GM13977 (cell line): ENCODE measurements at regions not wholly inside any gene's neighbourhood (a gene's known extent, or its start where the extent isn't known, plus 50 kb on each side); places are given as distances from the start of the nearest gene placed in this dataset.
"Not testable (repeated sequence)": the region's sequence is repeated elsewhere in the genome, so short reads cannot be mapped to it uniquely, and the experiment has no call there.

Source experiments
- DNase-seq: peaks from one replicate; pipeline ENCODE4 v3.0.0; 2012; ENCODE audit warnings: low spot score
- CTCF ChIP-seq: IDR thresholded peaks from 2 replicates; pipeline ENCODE4 v1.5.1; 2012; ENCODE audit warnings: mild to moderate bottlenecking, control low read depth; ENCODE audit not compliant: insufficient read depth; ENCODE audit errors: extremely low read depth, missing control alignments
- in situ Hi-C: fragments of 300-500 bp; cut with MboI; formaldehyde crosslinking; loops from one replicate; pipeline ENCODE4 v1.12.0; 2022; ENCODE audit warnings: low sequenced_read_pairs, low pct_unique_long_range_greater_than_20kb, mixed read lengths, inconsistent platforms; ENCODE audit not compliant: unreplicated experiment

DNA sequence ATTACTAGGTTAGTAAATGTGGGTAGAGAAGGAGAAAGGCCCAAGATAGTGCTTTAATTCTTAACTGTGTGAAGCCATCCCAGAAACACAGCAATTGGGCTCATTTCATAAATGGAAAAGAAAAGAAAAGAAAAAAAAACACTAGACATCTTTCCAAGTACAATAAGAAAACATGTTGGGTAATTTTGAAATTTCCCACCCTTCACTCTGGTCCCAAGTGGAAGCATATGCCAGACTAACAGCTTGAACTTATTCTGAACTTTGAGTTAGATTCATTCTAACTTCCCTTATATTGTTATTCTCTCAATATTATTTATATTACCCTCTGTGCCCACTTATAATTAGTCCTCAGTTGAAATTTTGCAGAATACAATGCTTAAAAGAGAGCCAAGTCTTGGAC lies 113.4 kb upstream of the GHR start:
- in situ Hi-C loops, result no loop called here
- TF ChIP-seq CTCF, result no peak
- DNase-seq, result no peak

- TF ChIP-seq CTCF, result no peak
- in situ Hi-C loops, result no loop called here
- no peak for DNase-seq
Observed at GRCh38 chr5:42315214-42315613, 108.0 kb upstream of the GHR start.

- in situ Hi-C loops, result no loop called here
- no peak for TF ChIP-seq CTCF
- no peak for DNase-seq
Observed at GRCh38 chr5:42317575-42317974, 105.7 kb upstream of the GHR start.

- in situ Hi-C loops, DNase-seq: not testable (repeated sequence)
Observed at GRCh38 chr5:42319546-42319945, 103.7 kb upstream of the GHR start.

- TF ChIP-seq CTCF, result no peak
- no peak for DNase-seq
- in situ Hi-C loops, result no loop called here
Observed at GRCh38 chr5:42321785-42322184, 101.5 kb upstream of the GHR start.

DNA sequence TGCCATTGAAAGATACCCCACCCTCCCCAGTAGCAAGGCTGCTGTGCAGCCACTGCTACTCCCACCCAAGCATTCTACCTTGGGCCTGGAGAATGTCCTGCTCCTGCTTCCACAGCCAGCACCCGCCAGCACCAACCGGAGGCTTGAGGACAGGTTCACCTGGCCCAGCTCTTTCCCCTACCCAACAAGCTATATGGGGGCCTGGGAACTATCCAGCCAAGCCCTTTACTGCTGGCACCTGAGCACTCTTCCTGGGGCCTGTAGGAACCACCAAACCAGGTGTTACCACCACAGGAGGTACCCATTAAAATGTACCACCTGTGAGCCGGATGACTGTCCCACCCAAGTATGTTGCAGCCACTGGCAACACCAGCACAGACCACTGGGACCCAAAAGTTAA lies 86.1 kb upstream of the GHR start:
- DNase-seq, result no peak
- in situ Hi-C loops, result no loop called here
- no peak for TF ChIP-seq CTCF

GRCh38 chr5:42337607-42338006 lies 85.6 kb upstream of the GHR start:
- TF ChIP-seq CTCF, result no peak
- in situ Hi-C loops, result no loop called here
- DNase-seq, result no peak
